HG02870 (cell line): ENCODE measurements at regions not wholly inside any gene's neighbourhood (a gene's known extent, or its start where the extent isn't known, plus 50 kb on each side); places are given as distances from the start of the nearest gene placed in this dataset.

Experiments
- ATAC-seq: cut with Tn5 transposase; IDR thresholded peaks from one replicate; pipeline ENCODE4 v1.9.1; 2021; ENCODE audit warnings: mild to moderate bottlenecking, moderate library complexity; ENCODE audit not compliant: unreplicated experiment

DNA sequence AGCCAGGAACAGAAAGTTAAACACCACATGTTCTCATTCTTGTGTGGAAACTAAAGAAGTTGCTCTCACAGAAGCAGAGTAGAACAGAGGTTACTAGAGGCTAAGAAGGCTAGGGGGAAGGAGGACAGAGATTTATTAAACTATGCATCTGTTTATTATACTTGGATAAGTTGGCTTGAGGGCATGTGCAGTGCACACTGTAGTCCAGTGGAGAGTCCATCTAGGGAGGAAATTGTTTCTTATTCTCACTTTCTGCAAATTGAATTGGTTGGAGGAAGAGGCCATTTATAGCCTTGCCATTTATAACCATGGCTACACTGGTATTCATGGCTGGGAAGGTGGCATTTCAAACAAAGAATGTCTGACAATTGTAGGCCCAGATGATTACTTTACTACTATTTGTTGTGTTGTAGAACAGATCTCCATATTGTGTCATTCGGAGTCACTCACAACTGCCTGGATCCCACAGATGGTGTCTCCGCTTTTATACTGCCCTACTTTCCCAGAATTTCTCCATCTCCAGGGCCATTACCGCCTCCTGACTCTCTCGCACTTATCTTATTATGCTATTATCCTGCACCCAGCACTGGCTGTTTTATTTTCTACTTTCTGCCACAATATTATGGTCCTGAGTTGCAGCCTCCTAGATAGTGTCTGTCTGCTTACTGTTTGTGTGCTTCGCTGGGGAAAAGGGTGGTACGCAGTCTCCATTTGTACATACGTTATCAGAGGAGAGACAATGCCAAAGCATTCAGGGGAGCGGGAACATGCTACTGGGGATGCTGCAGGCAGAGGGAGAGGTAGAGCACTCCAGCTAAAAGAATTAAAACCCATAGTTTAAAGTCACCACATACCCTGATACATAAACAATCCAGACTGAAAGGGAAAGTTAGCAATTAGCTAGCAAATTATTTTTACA lies 169.3 kb upstream of the BLID start:
- ATAC-seq = no peak

DNA sequence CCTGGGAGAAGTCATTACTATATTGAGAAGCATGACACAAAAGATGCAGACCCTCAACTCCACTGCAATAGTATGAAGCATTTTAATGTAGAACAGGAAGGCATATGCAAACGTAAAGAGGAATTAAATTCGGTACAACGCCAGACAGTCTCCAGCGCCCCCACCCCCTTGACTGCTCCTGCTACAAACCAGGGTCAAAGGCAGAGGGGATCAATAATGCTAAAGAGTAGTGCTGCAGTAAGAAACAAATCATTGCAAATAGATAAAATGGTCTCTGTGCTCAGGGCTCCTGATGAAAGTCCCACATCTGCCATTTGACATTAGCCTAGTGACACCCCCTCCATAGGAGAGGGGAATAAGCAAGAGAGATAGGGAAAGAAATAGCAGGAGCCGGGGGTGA lies 164.9 kb upstream of the BLID start:
- ATAC-seq = no peak

DNA sequence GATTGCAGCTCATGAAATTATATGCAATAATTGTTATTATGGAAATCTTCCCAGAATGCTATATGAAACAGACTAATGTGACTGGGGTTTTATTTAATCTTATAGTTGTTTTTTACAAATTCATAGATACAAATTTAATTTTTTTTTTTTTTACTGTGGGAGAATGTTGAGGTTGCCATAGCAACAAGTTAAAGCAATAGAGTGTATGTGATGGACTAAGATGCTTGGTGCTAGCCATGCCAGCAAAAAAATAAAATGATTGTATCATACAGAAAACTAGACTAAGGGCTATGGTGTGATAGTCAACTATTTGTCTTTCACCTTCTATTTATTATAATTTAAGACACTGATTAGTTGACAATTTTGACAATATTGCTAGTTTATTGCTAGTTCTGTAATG lies 163.2 kb upstream of the BLID start:
- ATAC-seq = no peak

DNA sequence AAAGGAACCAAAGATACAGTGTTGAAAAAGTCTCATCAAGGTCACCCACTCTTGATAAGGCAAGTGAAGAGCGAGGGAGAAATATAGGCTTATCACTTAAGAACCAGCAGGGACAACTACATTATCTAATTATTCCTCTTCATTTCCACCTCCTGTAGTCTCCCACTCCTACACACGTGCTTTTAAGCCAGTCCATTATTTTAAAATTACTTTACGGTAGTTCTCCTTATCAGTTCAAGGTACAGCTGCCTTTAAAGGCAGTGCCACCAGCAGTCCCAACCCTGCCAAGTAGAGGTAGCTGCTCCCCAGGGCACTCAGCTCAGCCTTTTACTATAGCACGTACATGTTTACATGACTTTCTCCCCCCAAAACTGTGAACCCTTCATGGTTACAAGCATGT lies 161.5 kb upstream of the BLID start:
- ATAC-seq = no peak

DNA sequence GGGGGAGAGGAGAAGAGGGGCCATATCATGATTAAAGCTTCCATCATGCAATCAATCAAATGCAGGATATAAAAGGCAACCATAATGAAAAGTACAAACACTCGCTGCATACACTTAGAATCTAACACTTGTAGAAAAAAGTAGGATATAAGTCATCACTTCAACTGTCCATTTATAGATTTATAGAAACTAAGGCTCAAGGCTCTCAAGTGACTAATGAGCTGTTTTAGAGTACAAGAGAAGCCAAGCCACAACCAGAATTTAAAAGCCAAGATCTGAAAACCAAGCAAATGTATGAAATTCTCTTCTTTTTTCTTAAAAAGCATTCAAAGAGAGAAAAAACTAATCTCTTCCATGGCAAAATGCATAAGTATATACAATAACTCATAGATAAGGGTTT lies 160.2 kb upstream of the BLID start:
- ATAC-seq = no peak

DNA sequence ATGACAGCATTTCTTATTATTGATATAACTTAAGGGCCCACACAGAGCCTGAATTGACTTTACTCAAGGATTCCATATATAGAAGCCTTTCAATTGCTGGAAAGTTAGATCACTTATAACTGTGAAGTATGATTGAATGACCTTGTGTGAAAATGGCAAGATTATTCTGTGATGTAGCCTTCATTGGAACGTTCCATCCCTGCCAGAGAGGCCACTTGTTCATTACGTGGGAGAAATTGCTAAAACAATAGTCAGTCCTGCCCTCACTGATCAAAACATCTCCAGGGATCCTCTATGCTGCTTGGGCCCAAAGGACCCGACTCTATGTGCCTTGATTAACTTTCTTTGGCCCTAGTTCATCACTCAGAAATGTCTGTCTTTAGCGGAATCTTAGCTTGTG lies 159.5 kb upstream of the BLID start:
- ATAC-seq = no peak

DNA sequence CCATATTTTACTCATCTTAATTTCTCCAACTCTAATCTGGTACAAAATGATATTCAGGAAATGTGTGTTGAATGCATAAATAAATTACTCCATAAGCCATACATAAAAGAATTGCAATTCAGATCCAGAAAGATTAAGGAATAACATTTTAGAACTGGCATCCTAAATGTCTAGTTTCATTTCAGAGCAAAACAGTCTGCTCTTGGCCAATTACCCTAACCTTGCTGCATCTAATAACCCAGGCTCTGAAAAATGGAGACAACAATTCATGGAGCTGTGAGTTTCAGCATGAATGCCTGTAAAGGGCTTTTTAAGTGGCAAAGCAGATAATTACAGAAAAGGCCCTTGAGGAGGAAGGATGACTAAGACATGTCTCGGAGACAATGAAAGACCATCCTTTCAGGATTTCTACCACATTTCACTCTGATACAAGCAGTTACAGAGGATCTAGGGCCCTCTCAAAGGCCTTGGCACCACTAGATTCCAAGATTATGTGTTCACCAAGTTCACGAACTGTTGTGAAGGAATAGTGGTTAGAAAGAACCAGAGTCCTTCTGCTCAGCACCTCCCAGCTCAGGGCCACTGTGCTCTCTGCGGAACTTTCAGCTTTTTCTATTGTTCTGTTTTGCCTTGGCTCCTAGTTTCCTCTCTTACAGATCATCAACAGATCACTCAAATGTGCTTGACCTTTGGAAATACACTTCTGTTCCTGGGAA lies 157.6 kb upstream of the BLID start:
- no peak for ATAC-seq

DNA sequence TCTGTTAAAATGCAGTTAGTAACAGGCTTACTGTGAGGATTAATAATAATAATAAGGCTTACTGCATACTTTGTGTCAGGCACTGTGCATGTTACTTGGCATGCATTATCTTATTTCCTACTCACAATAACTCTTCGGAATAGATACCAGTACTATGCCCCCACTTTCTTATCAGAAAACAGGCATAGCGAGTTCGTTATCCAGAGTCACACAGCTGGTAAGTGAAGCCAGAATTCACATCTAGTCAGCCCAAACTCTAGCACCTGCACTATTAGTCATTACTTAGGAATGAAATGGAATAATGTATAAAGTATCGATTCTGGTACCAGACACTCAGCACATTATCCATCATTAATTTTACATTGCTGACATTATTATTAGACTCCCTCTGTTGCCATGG lies 155.7 kb upstream of the BLID start:
- no peak for ATAC-seq

DNA sequence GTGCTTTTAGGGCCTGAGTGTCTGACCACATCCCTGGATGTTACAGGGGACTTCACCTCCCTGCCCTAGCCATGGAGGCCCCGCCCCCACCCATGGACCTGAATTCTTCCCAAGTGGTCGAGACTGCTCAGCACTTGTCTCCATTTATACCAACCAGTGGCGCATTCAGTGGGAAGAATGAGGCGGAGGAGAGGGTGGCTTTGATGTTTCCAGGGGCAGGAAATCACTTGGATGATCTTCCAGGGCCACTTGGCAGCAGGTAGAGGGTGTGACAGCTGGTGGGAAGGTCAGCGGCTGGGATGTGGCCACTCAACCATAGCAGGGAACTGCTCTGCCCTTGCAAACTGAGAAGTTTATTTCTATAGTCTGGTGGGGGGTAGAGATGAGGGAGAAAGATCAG lies 155.1 kb upstream of the BLID start:
- no peak for ATAC-seq

DNA sequence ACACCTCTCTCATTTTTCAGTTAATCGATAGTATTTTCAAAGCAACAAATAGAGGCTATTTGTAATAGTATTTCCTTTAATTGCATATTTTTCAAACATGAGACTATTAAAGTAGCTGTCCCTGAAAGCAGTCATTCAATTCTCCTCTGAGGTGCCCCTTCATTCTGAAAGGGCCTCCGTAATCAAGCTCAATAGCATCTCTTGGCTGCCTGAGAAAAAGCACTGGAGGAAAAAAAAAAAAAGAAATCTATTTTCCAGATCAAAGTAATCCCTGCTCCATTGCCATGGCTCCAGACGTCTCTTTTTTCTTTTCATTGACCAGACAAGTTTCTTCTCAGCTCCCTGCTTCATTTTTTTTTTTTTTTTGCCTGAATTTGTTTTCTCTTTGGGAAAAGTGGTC lies 154.5 kb upstream of the BLID start:
- no peak for ATAC-seq

DNA sequence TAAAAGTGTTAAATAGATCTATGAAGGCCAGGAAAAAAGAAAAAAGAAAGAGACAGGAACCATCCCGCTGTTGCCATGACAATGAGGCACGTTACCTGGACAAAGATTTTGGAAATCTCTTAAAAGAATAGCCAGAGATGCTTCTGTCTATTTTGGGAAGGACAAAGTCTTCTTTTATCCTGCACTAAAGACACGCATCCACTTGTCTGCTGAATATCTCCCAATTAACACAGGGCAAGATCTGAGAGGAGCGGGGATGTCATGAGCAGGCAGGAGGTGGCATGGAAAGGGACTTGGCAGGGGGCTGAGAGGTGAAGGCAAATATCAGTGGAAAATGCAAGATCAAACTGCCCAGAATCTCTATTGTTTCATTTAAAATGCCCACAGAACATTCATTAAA lies 153.8 kb upstream of the BLID start:
- ATAC-seq = no peak

DNA sequence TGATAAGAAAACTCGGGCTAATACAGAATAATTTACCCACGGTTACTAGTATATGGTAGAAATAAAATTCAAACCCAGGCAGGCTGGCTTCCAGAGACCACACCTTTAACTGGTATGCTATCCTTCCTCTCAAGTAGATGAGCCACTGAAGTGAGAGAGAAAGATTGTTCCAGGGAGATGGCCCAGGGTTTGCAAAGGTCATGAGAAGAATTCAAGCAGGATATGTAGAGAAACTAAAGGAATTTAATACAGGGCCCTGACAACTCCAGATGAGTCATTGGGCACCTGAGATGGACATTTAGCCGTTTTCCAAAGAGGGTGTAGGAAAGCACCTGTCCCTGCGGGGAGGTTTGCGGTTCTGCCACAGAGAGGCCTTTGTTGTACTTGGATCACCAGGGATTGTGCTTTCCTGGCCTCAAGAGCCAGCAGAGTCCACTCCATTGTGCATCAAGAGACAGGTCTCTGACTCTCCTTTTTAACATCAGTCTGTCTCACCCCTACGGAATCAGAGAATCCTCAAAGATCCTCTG lies 152.7 kb upstream of the BLID start:
- no peak for ATAC-seq

DNA sequence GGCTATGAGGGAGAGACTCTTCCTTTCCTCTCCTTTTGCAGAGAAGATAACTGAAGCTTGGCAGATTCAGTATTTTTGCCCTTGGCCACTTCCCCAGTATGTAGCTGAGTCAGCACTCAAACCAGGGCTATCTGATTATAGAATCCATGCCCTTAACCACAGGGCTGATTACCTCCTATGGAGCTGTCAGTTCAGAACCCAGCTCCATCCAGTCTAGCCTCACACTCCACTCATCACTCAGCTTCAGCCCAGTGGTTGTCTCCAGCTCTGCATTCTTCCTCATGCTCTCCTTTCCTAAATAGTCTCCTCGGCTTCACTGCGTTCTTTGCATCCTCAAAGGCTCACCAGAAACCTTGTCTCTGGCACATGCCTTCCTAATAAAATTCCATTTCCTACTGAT lies 151.6 kb upstream of the BLID start:
- ATAC-seq = no peak

DNA sequence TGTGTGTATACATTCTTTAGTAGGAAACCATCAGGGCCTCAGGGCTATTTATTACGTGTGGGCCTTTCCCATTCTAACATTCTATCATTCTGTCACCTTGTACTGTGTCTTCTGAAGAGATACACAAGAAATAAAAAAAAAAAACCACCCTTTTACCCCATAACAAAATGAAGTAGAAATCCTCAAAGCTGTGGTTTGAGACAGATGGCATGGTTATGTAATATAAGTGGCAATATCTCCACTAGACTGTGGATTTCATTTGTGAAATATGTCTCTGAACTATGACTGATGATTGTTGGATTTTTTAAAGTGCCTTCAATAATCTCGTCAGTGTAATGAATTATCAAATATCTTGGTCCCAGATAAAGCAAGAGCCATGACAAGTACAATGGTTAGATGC lies 150.0 kb upstream of the BLID start:
- ATAC-seq = no peak

DNA sequence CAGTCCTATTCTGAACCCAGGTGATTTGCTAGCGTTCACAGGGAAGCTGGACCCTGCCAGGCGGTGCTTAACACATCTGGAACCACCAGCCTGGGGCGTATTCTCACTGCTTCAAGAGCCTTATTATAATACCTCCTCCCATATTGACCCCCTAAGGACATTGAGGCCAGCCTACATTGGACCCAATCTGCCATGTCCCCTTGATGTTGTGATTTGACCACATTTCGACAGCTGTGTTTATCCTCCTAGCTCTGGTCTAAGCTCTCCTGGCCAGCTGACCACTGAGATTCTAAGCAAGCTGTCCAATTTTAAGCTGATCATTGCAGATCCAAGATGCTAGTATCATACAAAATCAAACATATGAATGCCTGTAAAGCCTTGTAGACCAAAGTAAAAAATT lies 148.1 kb upstream of the BLID start:
- no peak for ATAC-seq

DNA sequence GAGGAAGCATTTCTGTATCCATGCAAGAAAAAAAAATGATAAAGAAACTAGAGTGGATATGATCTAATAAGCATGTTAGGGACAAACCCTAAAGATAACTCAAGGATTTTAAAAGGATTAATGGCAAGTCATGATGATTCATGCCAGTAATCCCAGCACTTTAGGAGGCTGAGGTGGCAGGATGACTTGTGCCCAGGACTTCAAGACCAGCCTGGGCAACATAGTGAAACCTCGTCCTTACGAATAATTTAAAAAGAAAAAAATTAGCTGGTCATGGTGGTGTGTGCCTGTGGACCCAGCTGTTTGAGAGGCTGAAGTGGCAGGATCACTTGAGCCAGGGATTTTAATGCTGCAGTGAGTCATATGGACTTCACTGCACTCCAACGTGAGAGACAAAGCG lies 145.5 kb upstream of the BLID start:
- ATAC-seq = no peak

DNA sequence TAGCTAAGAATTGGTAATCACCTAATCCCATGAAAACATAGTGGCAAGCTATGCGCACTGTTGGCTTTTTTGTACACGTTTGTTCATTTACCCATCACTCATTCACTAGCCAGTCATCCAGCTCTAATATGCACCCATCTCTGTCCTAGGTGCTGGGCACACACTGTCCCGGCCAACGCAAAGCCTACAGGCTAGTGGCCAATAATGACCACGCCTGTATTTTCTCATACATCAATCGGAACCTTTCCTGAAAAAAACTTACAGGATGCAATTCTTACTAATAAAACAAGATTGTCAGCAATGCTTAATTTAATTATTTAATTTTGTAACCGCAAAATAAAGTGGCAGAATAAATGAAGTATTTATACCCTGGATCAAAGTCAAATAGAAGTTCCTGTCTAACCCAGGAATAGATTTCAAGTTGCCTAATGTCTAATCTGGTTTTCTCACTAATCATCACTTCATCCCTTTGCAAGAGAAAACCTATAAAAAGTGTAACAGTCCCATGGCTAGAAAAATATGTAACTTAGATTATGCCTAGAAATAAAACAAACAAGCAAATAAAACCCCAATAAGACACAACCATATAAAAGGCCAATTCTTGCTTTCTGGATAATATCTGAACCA lies 143.3 kb upstream of the BLID start:
- no peak for ATAC-seq

DNA sequence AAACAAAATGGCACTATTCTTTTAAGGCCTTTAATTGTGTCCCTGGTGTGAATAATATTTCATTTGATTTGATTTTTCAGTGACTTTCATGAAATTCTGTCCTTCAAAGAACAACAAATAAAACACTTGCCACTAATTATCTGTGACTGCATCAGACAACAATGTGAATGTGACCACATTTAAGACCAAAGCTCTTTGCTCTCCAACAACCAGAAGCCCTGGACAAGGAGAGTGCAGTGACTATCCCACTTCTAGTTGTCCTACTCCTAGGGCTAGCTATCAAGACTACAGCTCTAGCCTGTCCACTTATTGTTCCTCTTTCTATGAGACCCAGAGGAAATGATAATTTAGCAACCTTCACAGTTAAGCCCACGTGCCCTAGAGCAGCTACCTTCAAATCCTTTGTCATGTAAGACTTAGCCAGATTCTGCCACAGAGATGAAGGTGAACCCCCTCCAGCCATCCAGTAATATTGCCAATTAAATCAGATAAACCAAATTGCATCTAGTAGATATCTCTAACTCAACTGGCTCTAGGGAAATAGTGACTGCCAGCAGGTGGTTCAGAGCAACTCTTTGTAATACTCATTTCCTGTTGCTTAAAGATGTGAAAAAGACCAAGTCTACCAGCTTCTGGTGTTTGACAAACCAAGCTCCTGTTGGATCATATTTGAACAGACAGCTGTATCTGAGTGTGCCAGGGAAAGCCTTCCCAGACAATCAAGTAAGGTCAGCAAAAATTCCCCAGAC lies 142.6 kb upstream of the BLID start:
- no peak for ATAC-seq

DNA sequence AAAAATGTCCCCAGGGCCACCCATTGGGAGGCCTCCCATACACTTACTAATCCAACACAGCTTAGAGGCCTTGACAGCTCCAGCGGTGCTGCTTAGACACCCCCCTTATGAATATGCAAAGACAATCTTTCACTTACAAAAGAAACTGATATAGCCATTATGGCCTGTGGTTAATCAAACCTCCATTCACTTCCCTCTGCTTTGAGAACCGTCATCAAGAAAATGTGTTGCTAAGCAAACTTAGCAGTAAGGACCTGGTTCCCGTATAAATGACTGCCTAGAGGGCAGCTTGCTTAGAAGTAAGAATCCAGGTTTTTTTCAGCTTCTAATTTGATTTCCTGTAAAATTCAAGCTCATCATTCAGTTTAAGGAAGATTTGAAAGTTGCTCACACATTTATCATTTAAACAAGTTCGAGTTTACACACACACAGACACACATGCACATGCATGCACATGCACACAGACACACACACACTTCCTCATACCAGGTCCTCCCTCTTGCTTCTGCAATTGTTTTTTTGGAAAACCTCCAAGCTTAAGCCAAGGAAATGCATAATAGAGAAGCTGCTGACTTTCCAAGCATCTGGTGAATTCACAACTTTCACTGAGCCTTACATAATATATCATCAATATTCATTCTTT lies 137.7 kb upstream of the BLID start:
- ATAC-seq = no peak

DNA sequence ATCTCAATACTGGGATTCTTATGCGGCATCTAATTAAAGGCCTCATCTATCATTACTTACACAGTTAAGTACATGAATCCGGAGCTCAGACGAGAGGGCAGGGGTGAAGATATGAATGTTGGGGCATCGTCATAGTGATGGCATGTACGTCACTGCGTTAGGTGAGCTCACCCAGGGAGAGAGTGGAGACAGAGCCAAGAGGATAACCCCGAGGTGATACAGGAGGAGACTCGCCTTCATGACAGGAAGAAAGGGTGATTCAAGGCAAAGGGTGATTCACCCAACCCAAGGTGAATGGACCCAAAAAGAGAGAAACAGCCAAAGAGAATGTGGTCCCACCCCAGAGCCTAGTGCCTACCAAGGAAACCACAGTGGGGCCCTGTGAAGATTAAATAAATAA lies 132.9 kb upstream of the BLID start:
- ATAC-seq = no peak

DNA sequence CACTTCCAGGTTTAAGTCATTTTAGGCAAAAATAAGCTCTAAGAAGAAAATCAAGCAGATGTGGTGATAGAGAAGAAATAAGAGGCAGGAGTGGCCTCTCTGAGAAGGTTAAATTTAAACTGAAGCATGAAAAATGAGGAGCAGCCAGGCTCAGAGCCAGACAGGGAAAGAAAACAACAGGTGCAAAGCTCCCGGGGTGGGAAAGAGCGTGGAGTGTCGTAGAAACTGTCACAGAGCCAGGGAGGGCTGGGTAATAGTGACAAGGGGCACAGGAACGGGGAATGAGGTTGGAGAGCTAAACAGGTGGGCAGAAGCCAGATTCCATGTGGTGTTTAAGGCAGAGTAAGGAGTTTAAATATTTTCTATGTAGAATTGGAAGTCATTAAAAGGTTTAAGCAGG lies 132.1 kb upstream of the BLID start:
- no peak for ATAC-seq
